IMR-90 (cell line): ENCODE measurements at regions not wholly inside any gene's neighbourhood (a gene's known extent, or its start where the extent isn't known, plus 50 kb on each side); places are given as distances from the start of the nearest gene placed in this dataset.

ENCODE experiments used
- ATAC-seq: fragments of 200-7000 bp; cut with Tn5 transposase; 2 replicates; pipeline ENCODE4 v1.9.1; 2020; ENCODE audit warnings: low read depth, mild to moderate bottlenecking, moderate library complexity
- BruUV-seq: library from RNA; stranded (reverse); fragments of 400-500 nt; replicated peaks from 2 replicates; lab custom pipeline; 2021; lab: Mats Ljungman, UMichigan
- CTCF ChIA-PET: fragments of 300-600 bp; formaldehyde crosslinking; extraction: SDS; loops from one replicate; lab custom pipeline; 2021; ENCODE audit warnings: antibody characterized with exemption; lab: Yijun Ruan, JAX
- POLR2A ChIA-PET: fragments of 300-600 bp; sonication (Branson Sonifier 250); formaldehyde crosslinking; loops from one replicate; lab custom pipeline; 2022; ENCODE audit warnings: antibody characterized with exemption; ENCODE audit not compliant: unreplicated experiment; lab: Charles Lee
- DNase-seq: peaks from one replicate; pipeline ENCODE4 v3.0.0; 2013
- H2AFZ ChIP-seq: replicated peaks from 2 replicates; pipeline ENCODE3; 2013; ENCODE audit warnings: low read length, mild to moderate bottlenecking; ENCODE audit not compliant: poor library complexity
- H2AK5ac ChIP-seq: 2 replicates; pipeline ENCODE4 v1.6.1; 2013; ENCODE audit warnings: low read depth, low read length, inconsistent platforms
- H2AK9ac ChIP-seq: replicated peaks from 2 replicates; pipeline ENCODE3; 2013; ENCODE audit warnings: mild to moderate bottlenecking, low read depth, low read length, moderate library complexity; ENCODE audit not compliant: poor library complexity
- H2BK120ac ChIP-seq: 2 replicates; pipeline ENCODE4 v1.6.1; 2013; ENCODE audit warnings: low read depth, low read length, inconsistent platforms
- H2BK15ac ChIP-seq: 3 replicates; pipeline ENCODE4 v1.6.1; 2013; ENCODE audit warnings: low read depth, low read length, inconsistent platforms
- H2BK20ac ChIP-seq: 2 replicates; pipeline ENCODE4 v1.6.1; 2013; ENCODE audit warnings: low read depth, mild to moderate bottlenecking, inconsistent platforms, low read length, moderate library complexity
- H2BK5ac ChIP-seq: 2 replicates; pipeline ENCODE4 v1.6.1; 2013; ENCODE audit warnings: mild to moderate bottlenecking, low read depth, low read length, inconsistent platforms; ENCODE audit not compliant: poor library complexity, severe bottlenecking
- H3K14ac ChIP-seq: replicated peaks from 2 replicates; pipeline ENCODE4 v1.6.1; 2013; ENCODE audit warnings: low read depth, low read length, inconsistent platforms
- H3K18ac ChIP-seq: 2 replicates; pipeline ENCODE4 v1.6.1; 2013; ENCODE audit warnings: low read depth, low read length, control low read depth
- H3K23ac ChIP-seq: 2 replicates; pipeline ENCODE4 v1.6.1; 2013; ENCODE audit warnings: low read depth, low read length, inconsistent platforms
- H3K27ac ChIP-seq: 2 replicates; pipeline ENCODE4 v1.5.1; 2013; ENCODE audit warnings: mild to moderate bottlenecking, control low read depth, low read length; ENCODE audit not compliant: insufficient read depth
- H3K27me3 ChIP-seq: 2 replicates; pipeline ENCODE4 v1.6.1; 2013; ENCODE audit warnings: low read length; ENCODE audit not compliant: control insufficient read depth, insufficient read depth
- H3K36me3 ChIP-seq: 2 replicates; pipeline ENCODE4 v1.6.1; 2013; ENCODE audit warnings: low read length, mixed read lengths; ENCODE audit not compliant: control insufficient read depth, insufficient read depth
- H3K4ac ChIP-seq: 2 replicates; pipeline ENCODE4 v1.6.1; 2013; ENCODE audit warnings: low read depth, low read length, inconsistent platforms
- H3K4me1 ChIP-seq: 2 replicates; pipeline ENCODE4 v1.6.1; 2013; ENCODE audit warnings: low read length, mixed read lengths; ENCODE audit not compliant: control insufficient read depth, insufficient read depth
- H3K4me2 ChIP-seq: 2 replicates; pipeline ENCODE4 v1.6.1; 2013; ENCODE audit warnings: low read depth, mild to moderate bottlenecking, control low read depth, low read length, moderate library complexity
- H3K4me3 ChIP-seq: 2 replicates; pipeline ENCODE4 v1.5.1; 2013; ENCODE audit warnings: low read depth, mild to moderate bottlenecking, control low read depth, low read length, moderate library complexity; ENCODE audit not compliant: insufficient read depth
- H3K56ac ChIP-seq: 2 replicates; pipeline ENCODE4 v1.6.1; 2013; ENCODE audit warnings: low read length, inconsistent platforms; ENCODE audit not compliant: insufficient read depth; ENCODE audit errors: extremely low read depth
- H3K79me1 ChIP-seq, 2 experiments: 2 replicates each; pipeline ENCODE4 v1.6.1; 2013; ENCODE audit warnings: low read length in 2 of 2, inconsistent platforms in 1 of 2, low read depth in 1 of 2
- H3K9ac ChIP-seq: 2 replicates; pipeline ENCODE4 v1.6.1; 2013; ENCODE audit warnings: low read depth, low read length, control low read depth
- H3K9me1 ChIP-seq: 2 replicates; pipeline ENCODE4 v1.6.1; 2013; ENCODE audit warnings: low read length, inconsistent platforms; ENCODE audit not compliant: insufficient read depth
- H3K9me3 ChIP-seq: 2 replicates; pipeline ENCODE4 v1.6.1; 2013; ENCODE audit warnings: low read length; ENCODE audit not compliant: control insufficient read depth, insufficient read depth
- H4K20me1 ChIP-seq: 2 replicates; pipeline ENCODE4 v1.6.1; 2013; ENCODE audit warnings: low read length, inconsistent platforms; ENCODE audit not compliant: insufficient read depth
- H4K5ac ChIP-seq: 2 replicates; pipeline ENCODE4 v1.6.1; 2013; ENCODE audit warnings: mild to moderate bottlenecking, low read depth, low read length, control low read depth
- H4K8ac ChIP-seq, 2 experiments: 2 replicates each; pipeline ENCODE4 v1.6.1; 2013; ENCODE audit warnings: low read depth in 2 of 2, low read length in 2 of 2, control low read depth in 1 of 2, inconsistent platforms in 1 of 2
- H4K91ac ChIP-seq: 2 replicates; pipeline ENCODE4 v1.6.1; 2013; ENCODE audit warnings: low read depth, low read length, inconsistent platforms; ENCODE audit not compliant: insufficient read depth
- CHD1 ChIP-seq: IDR thresholded peaks from 2 replicates; pipeline ENCODE4 v1.6.1; 2012; ENCODE audit warnings: low read depth, low read length, improper control_type of control experiment
- MXI1 ChIP-seq: IDR thresholded peaks from 2 replicates; pipeline ENCODE4 v1.6.1; 2012; ENCODE audit warnings: low read depth, mild to moderate bottlenecking, low read length, moderate library complexity, borderline replicate concordance
- NFE2L2 ChIP-seq: fragments of 150-350 bp; IDR thresholded peaks from 2 replicates; pipeline ENCODE4 v1.6.1; 2016; ENCODE audit warnings: low read depth, mild to moderate bottlenecking, low read length
- RFX5 ChIP-seq: IDR thresholded peaks from 2 replicates; pipeline ENCODE4 v1.8.0; 2012; ENCODE audit warnings: low read depth, mild to moderate bottlenecking, low read length, moderate library complexity
- WGBS, 2 experiments: methylation state at CpG; one replicate each; pipeline versions ENCODE4 v1.1.5 to v1.1.7; 2013; ENCODE audit warnings: missing lambda C conversion rate in 2 of 2; ENCODE audit not compliant: insufficient read length in 1 of 2; ENCODE audit errors: extremely low coverage in 2 of 2; 5-methylcytosine and 5-hydroxymethylcytosine counted together
- dilution Hi-C: fragments of 300-500 bp; cut with HindIII; formaldehyde crosslinking; loops from one replicate; pipeline ENCODE4 v1.14.3; 2018; ENCODE audit warnings: low sequenced_read_pairs; ENCODE audit not compliant: unreplicated experiment
- in situ Hi-C: fragments of 300-500 bp; cut with MboI; formaldehyde crosslinking; loops from 3 replicates; pipeline ENCODE4 v1.14.3; 2019; ENCODE audit warnings: low sequenced_read_pairs, inconsistent platforms, mixed read lengths
- intact Hi-C: fragments of 100-400 bp; cut with micrococcal nuclease; formaldehyde crosslinking; loops from 2 replicates; pipeline ENCODE4 v1.10.0; 2022

GRCh38 chr13:110057052-110057451, 249.9 kb downstream of the COL4A1 start:
- in situ Hi-C loops (no loop called here), intact Hi-C loops (no loop called here), dilution Hi-C loops (no loop called here)
- no peak overlapping the region for H4K8ac ChIP-seq
- TF ChIP-seq CHD1 (no peak), RFX5 (no peak), MXI1 (no peak), NFE2L2 (no peak)
- H4K91ac ChIP-seq = no peak overlapping the region
- no peaks in the 10 kb centered on the region for H4K20me1 ChIP-seq
- H2AK5ac ChIP-seq = no peak overlapping the region
- BruUV-seq = no TSS peak
- H3K27ac ChIP-seq = no peak overlapping the region
- H3K9ac ChIP-seq = no peak overlapping the region
- no peaks in the 10 kb centered on the region for H3K9me3 ChIP-seq
- ChIA-PET POLR2A (no interaction called here), CTCF (no interaction called here)
- no peak overlapping the region for H4K5ac ChIP-seq
- H3K4me3 ChIP-seq = no peak overlapping the region
- DNase-seq (no peak), ATAC-seq (no peak)
- no peak overlapping the region for H2BK120ac ChIP-seq
- 0 out of 2 replicates have a peak, but pooled peaks cover 2% of the 10 kb centered on the region for H3K9me1 ChIP-seq
- no peaks in the 10 kb centered on the region for H3K79me1 ChIP-seq
- H3K36me3 ChIP-seq = no peaks in the 10 kb centered on the region
- no peak overlapping the region for H2BK20ac ChIP-seq
- H3K56ac ChIP-seq = no peak overlapping the region
- no peak overlapping the region for H3K4me2 ChIP-seq
- H3K27me3 ChIP-seq = peaks cover 2% of the 10 kb centered on the region; the same call in 1 of the 2 replicates
- no peak overlapping the region for H2AK9ac ChIP-seq
- H3K14ac ChIP-seq = no peak overlapping the region
- H3K23ac ChIP-seq = no peak overlapping the region
- no peak overlapping the region for H3K18ac ChIP-seq
- WGBS, 2 experiments = 93% methylated on average over 3 of the region's 9 CpGs; no CpG with 5 or more reads in 1 of the 2 experiments
- no peak overlapping the region for H2AFZ ChIP-seq
- H3K4ac ChIP-seq = no peak overlapping the region
- no peaks in the 10 kb centered on the region for H3K4me1 ChIP-seq
- no peak overlapping the region for H2BK15ac ChIP-seq
- no peak overlapping the region for H2BK5ac ChIP-seq
